ENCODE measurements at regions not wholly inside any gene's neighbourhood (a gene's known extent, or its start where the extent isn't known, plus 50 kb on each side); places are given as distances from the start of the nearest gene placed in this dataset.

GRCh38 chr18:66735933-66736332 lies 132.0 kb upstream of the CDH19 start:
- no TSS peak for BruUV-seq (replicated peaks)
- no peaks in the 10 kb centered on the region for H3K4me1 Mint-ChIP-seq (ENCODE audit: low read depth, unreplicated experiment)
- POLR2A ChIA-PET: no interaction called here
- DNase-seq: no peak
- H3K27ac Mint-ChIP-seq (ENCODE audit: unreplicated experiment): no peak overlapping the region
- H3K9me3 Mint-ChIP-seq (ENCODE audit: unreplicated experiment): no peaks in the 10 kb centered on the region
- Histone ChIP-seq H3K36me3 (ENCODE audit: control insufficient read depth, insufficient read depth, low read length) (no peaks in the 10 kb centered on the region), H3K4me1 (no peaks in the 10 kb centered on the region), H3K9me3 (no peaks in the 10 kb centered on the region), H3K27me3 (replicated peaks; ENCODE audit: control insufficient read depth, insufficient read depth, low read length) (no peaks in the 10 kb centered on the region), H3K4me3 (ENCODE audit: low read depth, low read length) (no peak overlapping the region)
- intact Hi-C loops (cut with micrococcal nuclease; ENCODE audit: unreplicated experiment): no loop called here
- H3K4me3 Mint-ChIP-seq (ENCODE audit: unreplicated experiment): no peak overlapping the region
- TF ChIP-seq CTCF (IDR thresholded peaks at IDR 0.05; ENCODE audit: insufficient read depth in 1 of 2, low read depth in 1 of 2, low read length in 1 of 2, severe bottlenecking in 1 of 2, unreplicated experiment in 1 of 2): no peak
- no peaks in the 10 kb centered on the region for H3K27me3 Mint-ChIP-seq (ENCODE audit: insufficient read depth, unreplicated experiment)
- CTCF ChIA-PET: no interaction called here
- H3K36me3 Mint-ChIP-seq (ENCODE audit: insufficient read depth, unreplicated experiment): no peaks in the 10 kb centered on the region

GRCh38 chr18:66734451-66734850 lies 130.6 kb upstream of the CDH19 start:
- no peaks in the 10 kb centered on the region for H3K9me3 Mint-ChIP-seq (ENCODE audit: unreplicated experiment)

GRCh38 chr18:66731890-66732289 lies 128.0 kb upstream of the CDH19 start:
- Histone ChIP-seq H3K9me3 (no peaks in the 10 kb centered on the region), H3K27me3 (replicated peaks; ENCODE audit: control insufficient read depth, insufficient read depth, low read length) (no peaks in the 10 kb centered on the region), H3K4me3 (ENCODE audit: low read depth, low read length) (no peak overlapping the region), H3K36me3 (ENCODE audit: control insufficient read depth, insufficient read depth, low read length) (no peaks in the 10 kb centered on the region), H3K4me1 (no peaks in the 10 kb centered on the region)
- ChIA-PET CTCF (no interaction called here), POLR2A (no interaction called here)
- intact Hi-C loops (cut with micrococcal nuclease; ENCODE audit: unreplicated experiment): no loop called here
- no peak for TF ChIP-seq CTCF (IDR thresholded peaks at IDR 0.05; ENCODE audit: insufficient read depth in 1 of 2, low read depth in 1 of 2, low read length in 1 of 2, severe bottlenecking in 1 of 2, unreplicated experiment in 1 of 2)
- DNase-seq: no peak
- Mint-ChIP-seq H3K4me3 (ENCODE audit: unreplicated experiment) (no peak overlapping the region), H3K27ac (ENCODE audit: unreplicated experiment) (no peak overlapping the region), H3K4me1 (ENCODE audit: low read depth, unreplicated experiment) (no peaks in the 10 kb centered on the region), H3K36me3 (ENCODE audit: insufficient read depth, unreplicated experiment) (no peaks in the 10 kb centered on the region), H3K27me3 (ENCODE audit: insufficient read depth, unreplicated experiment) (no peaks in the 10 kb centered on the region), H3K9me3 (ENCODE audit: unreplicated experiment) (no peaks in the 10 kb centered on the region)
- BruUV-seq (replicated peaks): no TSS peak

More at GRCh38 chr18:66734451-66734850, 130.6 kb upstream of the CDH19 start:
- no peaks in the 10 kb centered on the region for H3K36me3 Mint-ChIP-seq (ENCODE audit: insufficient read depth, unreplicated experiment)
- Histone ChIP-seq H3K27me3 (replicated peaks; ENCODE audit: control insufficient read depth, insufficient read depth, low read length) (no peaks in the 10 kb centered on the region), H3K4me3 (ENCODE audit: low read depth, low read length) (no peak overlapping the region), H3K36me3 (ENCODE audit: control insufficient read depth, insufficient read depth, low read length) (no peaks in the 10 kb centered on the region), H3K9me3 (no peaks in the 10 kb centered on the region), H3K4me1 (no peaks in the 10 kb centered on the region)
- no peak overlapping the region for H3K27ac Mint-ChIP-seq (ENCODE audit: unreplicated experiment)
- H3K4me1 Mint-ChIP-seq (ENCODE audit: low read depth, unreplicated experiment): no peaks in the 10 kb centered on the region
- TF ChIP-seq CTCF (IDR thresholded peaks at IDR 0.05; ENCODE audit: insufficient read depth in 1 of 2, low read depth in 1 of 2, low read length in 1 of 2, severe bottlenecking in 1 of 2, unreplicated experiment in 1 of 2): no peak
- ChIA-PET CTCF (no interaction called here), POLR2A (no interaction called here)
- intact Hi-C loops (cut with micrococcal nuclease; ENCODE audit: unreplicated experiment): no loop called here
- no peaks in the 10 kb centered on the region for H3K27me3 Mint-ChIP-seq (ENCODE audit: insufficient read depth, unreplicated experiment)
- no peak overlapping the region for H3K4me3 Mint-ChIP-seq (ENCODE audit: unreplicated experiment)
- no TSS peak for BruUV-seq (replicated peaks)
- DNase-seq: no peak

Measured in Caco-2 (cell line).